Large intestine (tissue), 3 donors: ENCODE measurements at regions not wholly inside any gene's neighbourhood (a gene's known extent, or its start where the extent isn't known, plus 50 kb on each side); places are given as distances from the start of the nearest gene placed in this dataset.
A peak's percentile ranks its signal among the peaks of the same experiment; 100 is the strongest.

Experiments used
- DNase-seq, 2 donors: peaks; one replicate each; pipeline versions ENCODE4 v3.0.0 to v3.0.0-alpha.2; 2013
- H3K27ac ChIP-seq: one replicate; pipeline ENCODE4 v1.5.1; 2013; ENCODE audit warnings: low read length
- H3K27me3 ChIP-seq: 2 replicates; pipeline ENCODE4 v1.6.1; 2013; ENCODE audit warnings: low read length; ENCODE audit not compliant: control insufficient read depth, insufficient read depth
- H3K36me3 ChIP-seq: 2 replicates; pipeline ENCODE4 v1.6.1; 2013; ENCODE audit warnings: low read length; ENCODE audit not compliant: control insufficient read depth, insufficient read depth
- H3K4me1 ChIP-seq: one replicate; pipeline ENCODE4 v1.6.1; 2013; ENCODE audit warnings: low read length; ENCODE audit not compliant: control insufficient read depth, insufficient read depth
- H3K4me3 ChIP-seq: one replicate; pipeline ENCODE4 v1.5.1; 2013; ENCODE audit warnings: low read length
- H3K9me3 ChIP-seq: one replicate; pipeline ENCODE4 v1.6.1; 2013; ENCODE audit warnings: mild to moderate bottlenecking, low read depth, low read length, moderate library complexity; ENCODE audit not compliant: control insufficient read depth
- whole genome bisulfite sequencing: methylation state at CpG from one replicate; pipeline ENCODE4 v1.1.5; 2013; ENCODE audit warnings: low lambda C conversion rate; ENCODE audit not compliant: insufficient coverage; 5-methylcytosine and 5-hydroxymethylcytosine counted together

GRCh38 chr2:105179469-105180372, 61.8 kb upstream of the GPR45 start:
- WGBS, result no CpG with 5 or more reads among the region's 15 CpGs

GRCh38 chr2:105180491-105180972, 61.0 kb upstream of the GPR45 start:
- Histone ChIP-seq H3K4me1 (no peaks in the 10 kb centered on the region), H3K27me3 (peaks cover 32% of the 10 kb centered on the region), H3K27ac (no peak overlapping the region), H3K9me3 (no peaks in the 10 kb centered on the region), H3K4me3 (no peak overlapping the region), H3K36me3 (no peaks in the 10 kb centered on the region)
- DNase-seq, result no peak
- no CpG with 5 or more reads among the region's 11 CpGs for WGBS

More at GRCh38 chr2:105179469-105180372, 61.8 kb upstream of the GPR45 start:
- no peak for DNase-seq
- Histone ChIP-seq H3K27ac (no peak overlapping the region), H3K4me3 (no peak overlapping the region), H3K9me3 (no peaks in the 10 kb centered on the region), H3K36me3 (no peaks in the 10 kb centered on the region), H3K4me1 (no peaks in the 10 kb centered on the region), H3K27me3 (peaks cover 32% of the 10 kb centered on the region)

GRCh38 chr2:105181282-105181681, 60.3 kb upstream of the GPR45 start:
- H3K27ac ChIP-seq, result no peak overlapping the region
- peaks cover 28% of the 10 kb centered on the region for H3K27me3 ChIP-seq
- no CpG with 5 or more reads among the region's 6 CpGs for WGBS
- no peaks in the 10 kb centered on the region for H3K4me1 ChIP-seq
- H3K9me3 ChIP-seq, result no peaks in the 10 kb centered on the region
- DNase-seq, result no peak
- no peaks in the 10 kb centered on the region for H3K36me3 ChIP-seq
- H3K4me3 ChIP-seq, result no peak overlapping the region

- no peak for DNase-seq
- H3K4me3 ChIP-seq, result no peak overlapping the region
- no CpG with 5 or more reads among the region's 10 CpGs for WGBS
- peaks cover 17% of the 10 kb centered on the region for H3K27me3 ChIP-seq
- no peak overlapping the region for H3K27ac ChIP-seq
- H3K4me1 ChIP-seq, result no peaks in the 10 kb centered on the region
- H3K36me3 ChIP-seq, result no peaks in the 10 kb centered on the region
- H3K9me3 ChIP-seq, result no peaks in the 10 kb centered on the region
These were observed 57.8 kb upstream of the GPR45 start for GRCh38 chr2:105183555-105184323.

GRCh38 chr2:105184420-105184819, 57.1 kb upstream of the GPR45 start:
- no peak overlapping the region for H3K27ac ChIP-seq
- H3K4me1 ChIP-seq, result no peaks in the 10 kb centered on the region
- no peaks in the 10 kb centered on the region for H3K36me3 ChIP-seq
- peak in 1 of 2 donors; percentile 11 for DNase-seq
- peaks cover 13% of the 10 kb centered on the region for H3K27me3 ChIP-seq
- no peaks in the 10 kb centered on the region for H3K9me3 ChIP-seq
- no CpG with 5 or more reads among the region's 8 CpGs for WGBS
- H3K4me3 ChIP-seq, result no peak overlapping the region

GRCh38 chr2:105186967-105187498, 54.5 kb upstream of the GPR45 start:
- no peaks in the 10 kb centered on the region for H3K4me1 ChIP-seq
- H3K27ac ChIP-seq, result no peak overlapping the region
- H3K27me3 ChIP-seq, result peaks cover 2% of the 10 kb centered on the region
- H3K36me3 ChIP-seq, result no peaks in the 10 kb centered on the region
- no peaks in the 10 kb centered on the region for H3K9me3 ChIP-seq
- no CpG with 5 or more reads among the region's 6 CpGs for WGBS
- no peak for DNase-seq
- no peak overlapping the region for H3K4me3 ChIP-seq

- DNase-seq, result no peak
- H3K4me1 ChIP-seq, result no peaks in the 10 kb centered on the region
- 100% methylated on average over 1 of the region's 7 CpGs for WGBS
These were observed 54.0 kb upstream of the GPR45 start for GRCh38 chr2:105187531-105187930.

GRCh38 chr2:105188343-105188742, 53.2 kb upstream of the GPR45 start:
- H3K27me3 ChIP-seq, result peaks cover 2% of the 10 kb centered on the region
- H3K4me1 ChIP-seq, result no peaks in the 10 kb centered on the region
- no peak for DNase-seq
- no peaks in the 10 kb centered on the region for H3K9me3 ChIP-seq
- no peak overlapping the region for H3K4me3 ChIP-seq
- H3K36me3 ChIP-seq, result no peaks in the 10 kb centered on the region
- no peak overlapping the region for H3K27ac ChIP-seq
- no CpG with 5 or more reads among the region's 4 CpGs for WGBS

More at GRCh38 chr2:105187531-105187930, 54.0 kb upstream of the GPR45 start:
- Histone ChIP-seq H3K36me3 (no peaks in the 10 kb centered on the region), H3K9me3 (no peaks in the 10 kb centered on the region), H3K27me3 (peaks cover 2% of the 10 kb centered on the region), H3K27ac (no peak overlapping the region), H3K4me3 (no peak overlapping the region)
